ENCODE measurements at regions not wholly inside any gene's neighbourhood (a gene's known extent, or its start where the extent isn't known, plus 50 kb on each side); places are given as distances from the start of the nearest gene placed in this dataset.

- Histone ChIP-seq H3K27me3 (ENCODE audit: control insufficient read depth, insufficient read depth, low read length) (no peaks in the 10 kb centered on the region), H3K4me3 (ENCODE audit: low read depth, low read length) (no peak overlapping the region), H3K36me3 (ENCODE audit: control insufficient read depth, insufficient read depth, low read length) (no peaks in the 10 kb centered on the region)
- no peak for TF ChIP-seq CTCF (IDR thresholded peaks at IDR 0.05; ENCODE audit: insufficient read depth, low read length, poor library complexity, severe bottlenecking)
- no peak for DNase-seq (ENCODE audit: low read depth)
Measured at GRCh38 chr18:25834061-25834460, 256.4 kb downstream of the SS18 start.

- no peaks in the 10 kb centered on the region for H3K36me3 ChIP-seq (ENCODE audit: control insufficient read depth, insufficient read depth, low read length)
- DNase-seq (ENCODE audit: low read depth), result no peak
- no peak overlapping the region for H3K4me3 ChIP-seq (ENCODE audit: low read depth, low read length)
- H3K27me3 ChIP-seq (ENCODE audit: control insufficient read depth, insufficient read depth, low read length), result no peaks in the 10 kb centered on the region
- peak; percentile 88 for TF ChIP-seq CTCF (IDR thresholded peaks at IDR 0.05; ENCODE audit: insufficient read depth, low read length, poor library complexity, severe bottlenecking)
Measured at GRCh38 chr18:25832001-25832604, 258.3 kb downstream of the SS18 start.

GRCh38 chr18:25831301-25831701 lies 259.1 kb downstream of the SS18 start:
- no peak for DNase-seq (ENCODE audit: low read depth)
- no peak overlapping the region for H3K4me3 ChIP-seq (ENCODE audit: low read depth, low read length)

GRCh38 chr18:25830787-25831186 lies 259.6 kb downstream of the SS18 start:
- Histone ChIP-seq H3K4me3 (ENCODE audit: low read depth, low read length) (no peak overlapping the region), H3K27me3 (ENCODE audit: control insufficient read depth, insufficient read depth, low read length) (no peaks in the 10 kb centered on the region), H3K36me3 (ENCODE audit: control insufficient read depth, insufficient read depth, low read length) (no peaks in the 10 kb centered on the region)
- TF ChIP-seq CTCF (IDR thresholded peaks at IDR 0.05; ENCODE audit: insufficient read depth, low read length, poor library complexity, severe bottlenecking), result no peak
- peak; percentile 10 for DNase-seq (ENCODE audit: low read depth)

More at GRCh38 chr18:25831301-25831701, 259.1 kb downstream of the SS18 start:
- no peak for TF ChIP-seq CTCF (IDR thresholded peaks at IDR 0.05; ENCODE audit: insufficient read depth, low read length, poor library complexity, severe bottlenecking)
- Histone ChIP-seq H3K36me3 (ENCODE audit: control insufficient read depth, insufficient read depth, low read length) (no peaks in the 10 kb centered on the region), H3K27me3 (ENCODE audit: control insufficient read depth, insufficient read depth, low read length) (no peaks in the 10 kb centered on the region)

- no peak for TF ChIP-seq CTCF (IDR thresholded peaks at IDR 0.05; ENCODE audit: insufficient read depth, low read length, poor library complexity, severe bottlenecking)
- Histone ChIP-seq H3K4me3 (ENCODE audit: low read depth, low read length) (no peak overlapping the region), H3K36me3 (ENCODE audit: control insufficient read depth, insufficient read depth, low read length) (no peaks in the 10 kb centered on the region), H3K27me3 (ENCODE audit: control insufficient read depth, insufficient read depth, low read length) (no peaks in the 10 kb centered on the region)
- no peak for DNase-seq (ENCODE audit: low read depth)
Measured at GRCh38 chr18:25827961-25828561, 262.4 kb downstream of the SS18 start.

GRCh38 chr18:25827228-25827627 lies 263.2 kb downstream of the SS18 start:
- no peak for DNase-seq (ENCODE audit: low read depth)
- Histone ChIP-seq H3K36me3 (ENCODE audit: control insufficient read depth, insufficient read depth, low read length) (no peaks in the 10 kb centered on the region), H3K4me3 (ENCODE audit: low read depth, low read length) (no peak overlapping the region), H3K27me3 (ENCODE audit: control insufficient read depth, insufficient read depth, low read length) (no peaks in the 10 kb centered on the region)
- TF ChIP-seq CTCF (IDR thresholded peaks at IDR 0.05; ENCODE audit: insufficient read depth, low read length, poor library complexity, severe bottlenecking), result no peak
